WTC11 (cell line): ENCODE measurements at regions not wholly inside any gene's neighbourhood (a gene's known extent, or its start where the extent isn't known, plus 50 kb on each side); places are given as distances from the start of the nearest gene placed in this dataset.
A peak's percentile ranks its signal among the peaks of the same experiment; 100 is the strongest.

ENCODE experiments used
- ATAC-seq: fragments of 200-7000 bp; cut with Tn5 transposase; 2 replicates; pipeline ENCODE4 v1.10.0; 2021; ENCODE audit warnings: mild to moderate bottlenecking, moderate library complexity
- CTCF ChIA-PET: fragments of 300-600 bp; sonication (Branson Sonifier 250); formaldehyde crosslinking; loops from one replicate; lab custom pipeline; 2021; ENCODE audit warnings: antibody characterized with exemption; lab: Charles Lee
- POLR2A ChIA-PET: fragments of 350-600 bp; sonication (Branson Sonifier 250); formaldehyde crosslinking; loops from one replicate; lab custom pipeline; 2021; ENCODE audit warnings: antibody characterized with exemption; lab: Charles Lee
- DNase-seq: peaks from one replicate; pipeline ENCODE4 v3.0.0; 2021; ENCODE audit warnings: low spot score
- H3K27ac Mint-ChIP-seq: 2 replicates; pipeline ENCODE4 v1.8.0; 2021; ENCODE audit warnings: mixed read lengths
- H3K27me3 Mint-ChIP-seq: 2 replicates; pipeline ENCODE4 v1.8.0; 2021; ENCODE audit warnings: low read depth, mild to moderate bottlenecking, moderate library complexity, mixed read lengths
- H3K36me3 Mint-ChIP-seq: 2 replicates; pipeline ENCODE4 v1.8.0; 2021; ENCODE audit warnings: mixed read lengths
- H3K4me1 Mint-ChIP-seq: 2 replicates; pipeline ENCODE4 v1.8.0; 2022; ENCODE audit warnings: mixed read lengths
- H3K4me3 Mint-ChIP-seq: 2 replicates; pipeline ENCODE4 v1.8.0; 2021; ENCODE audit warnings: mild to moderate bottlenecking, moderate library complexity, mixed read lengths
- H3K9me3 Mint-ChIP-seq: 2 replicates; pipeline ENCODE4 v1.8.0; 2021; ENCODE audit warnings: mixed read lengths
- CDX4 ChIP-seq: fragments of 250-450 bp; sonication (Bioruptor Pico); IDR thresholded peaks from 2 replicates; pipeline ENCODE4 v1.9.0; 2021; ENCODE audit warnings: moderate library complexity, mild to moderate bottlenecking, inconsistent platforms, borderline replicate concordance
- FOXJ3 ChIP-seq: sonication (generic); formaldehyde crosslinking; IDR thresholded peaks from 2 replicates; pipeline ENCODE4 v1.9.0; 2021; ENCODE audit warnings: missing genetic modification reagents, mild to moderate bottlenecking, borderline replicate concordance
- FOXK1 ChIP-seq: sonication (generic); formaldehyde crosslinking; IDR thresholded peaks from 2 replicates; pipeline ENCODE4 v1.8.0; 2022; ENCODE audit warnings: mild to moderate bottlenecking, moderate library complexity, missing genetic modification reagents
- HMGA2 ChIP-seq: fragments of 250-450 bp; sonication (Bioruptor Pico); IDR thresholded peaks from 2 replicates; pipeline ENCODE4 v1.4.0; 2021; ENCODE audit warnings: mild to moderate bottlenecking, moderate library complexity
- MXD4 ChIP-seq: fragments of 250-450 bp; sonication (Bioruptor Pico); IDR thresholded peaks from 2 replicates; pipeline ENCODE4 v1.8.0; 2021; ENCODE audit warnings: mild to moderate bottlenecking, moderate library complexity, borderline replicate concordance
- MYBL2 ChIP-seq: sonication (generic); formaldehyde crosslinking; IDR thresholded peaks from 2 replicates; pipeline ENCODE4 v1.8.1; 2023; ENCODE audit warnings: mild to moderate bottlenecking, moderate library complexity, missing genetic modification reagents
- NFE2L1 ChIP-seq: sonication (generic); formaldehyde crosslinking; IDR thresholded peaks from 2 replicates; pipeline ENCODE4 v1.8.1; 2023; ENCODE audit warnings: missing genetic modification reagents
- NFYB ChIP-seq: sonication (generic); formaldehyde crosslinking; conservative IDR thresholded peaks from 2 replicates; pipeline ENCODE4 v1.8.0; 2022; ENCODE audit warnings: low read depth, missing genetic modification reagents
- PRDM15 ChIP-seq: sonication (generic); formaldehyde crosslinking; IDR thresholded peaks from 2 replicates; pipeline ENCODE4 v1.8.0; 2022; ENCODE audit warnings: missing genetic modification reagents
- RORB ChIP-seq: fragments of 250-450 bp; sonication (Bioruptor Pico); IDR thresholded peaks from 2 replicates; pipeline ENCODE4 v1.9.0; 2021; ENCODE audit warnings: mild to moderate bottlenecking
- STAT6 ChIP-seq: sonication (generic); formaldehyde crosslinking; conservative IDR thresholded peaks from 2 replicates; pipeline ENCODE4 v1.8.1; 2023; ENCODE audit warnings: mild to moderate bottlenecking, low read depth, missing genetic modification reagents, moderate library complexity
- TCF7 ChIP-seq: sonication (generic); formaldehyde crosslinking; IDR thresholded peaks from 2 replicates; pipeline ENCODE4 v1.8.0; 2022; ENCODE audit warnings: mild to moderate bottlenecking, low read depth, missing genetic modification reagents, moderate library complexity
- TP53 ChIP-seq: sonication (generic); formaldehyde crosslinking; IDR thresholded peaks from 2 replicates; pipeline ENCODE4 v1.8.1; 2023; ENCODE audit warnings: mild to moderate bottlenecking, missing genetic modification reagents
- ZMAT4 ChIP-seq: fragments of 250-450 bp; sonication (Bioruptor Pico); IDR thresholded peaks from 2 replicates; pipeline ENCODE4 v1.9.0; 2021; ENCODE audit warnings: mild to moderate bottlenecking
- ZNF219 ChIP-seq: sonication (generic); formaldehyde crosslinking; IDR thresholded peaks from 2 replicates; pipeline ENCODE4 v1.8.0; 2023; ENCODE audit warnings: missing genetic modification reagents, mild to moderate bottlenecking, borderline replicate concordance
- ZNF281 ChIP-seq: sonication (generic); formaldehyde crosslinking; IDR thresholded peaks from 2 replicates; pipeline ENCODE4 v1.8.0; 2023; ENCODE audit warnings: mild to moderate bottlenecking, missing genetic modification reagents
- ZNF425 ChIP-seq: fragments of 250-450 bp; sonication (Bioruptor Pico); conservative IDR thresholded peaks from 2 replicates; pipeline ENCODE4 v1.9.0; 2021; ENCODE audit warnings: mild to moderate bottlenecking
- ZNF671 ChIP-seq: fragments of 250-450 bp; sonication (Bioruptor Pico); IDR thresholded peaks from 2 replicates; pipeline ENCODE4 v1.8.0; 2021; ENCODE audit warnings: mild to moderate bottlenecking

GRCh38 chr10:8767591-8767990 is 713.1 kb downstream of the GATA3 start:
- no peak for ATAC-seq
- Mint-ChIP-seq H3K27ac (peak overlapping the region; percentile 65; the same call in 1 of the 2 replicates), H3K4me1 (peaks cover 11% of the 10 kb centered on the region), H3K27me3 (no peaks in the 10 kb centered on the region), H3K36me3 (no peaks in the 10 kb centered on the region), H3K4me3 (no peak overlapping the region), H3K9me3 (no peaks in the 10 kb centered on the region)
- no peak for DNase-seq
- TF ChIP-seq ZNF671 (CRISPR knock-in tag), result no peak
- no peak for TF ChIP-seq PRDM15
- TF ChIP-seq TP53 (CRISPR knock-in tag), result no peak
- TF ChIP-seq ZMAT4, result no peak
- TF ChIP-seq NFYB (CRISPR knock-in tag), result no peak
- TF ChIP-seq ZNF219 (CRISPR knock-in tag), result no peak
- TF ChIP-seq FOXJ3 (CRISPR knock-in tag), result no peak
- no peak for TF ChIP-seq CDX4 (CRISPR knock-in tag)
- TF ChIP-seq NFE2L1 (CRISPR knock-in tag), result no peak
- TF ChIP-seq RORB (CRISPR knock-in tag), result no peak
- TF ChIP-seq MYBL2 (CRISPR knock-in tag), result no peak
- TF ChIP-seq HMGA2 (CRISPR knock-in tag), result no peak
- TF ChIP-seq TCF7, result no peak
- ChIA-PET POLR2A (interaction anchor here (1.2 kb wide), 1 partner anchor 10 kb away, joined by 3 read pairs; no protein-coding TSS in a partner anchor), CTCF (interaction anchor here (0.6 to 0.8 kb wide), 3 partner anchors 15 to 211 kb away, joined by 3 to 4 read pairs (median 3); no protein-coding TSS in a partner anchor)

GRCh38 chr10:8768341-8768740 is 713.9 kb downstream of the GATA3 start:
- Mint-ChIP-seq H3K4me3 (no peak overlapping the region), H3K9me3 (no peaks in the 10 kb centered on the region), H3K36me3 (no peaks in the 10 kb centered on the region), H3K27me3 (no peaks in the 10 kb centered on the region), H3K4me1 (peaks cover 11% of the 10 kb centered on the region), H3K27ac (no peak overlapping the region)
- ATAC-seq (no peak), DNase-seq (no peak)
- CTCF ChIA-PET, result interaction anchor here (0.6 to 0.8 kb wide), 2 partner anchors 140 to 210 kb away, joined by 3 to 4 read pairs; no protein-coding TSS in a partner anchor
- POLR2A ChIA-PET, result interaction anchor here (1.2 kb wide), 1 partner anchor 9 kb away, joined by 3 read pairs; no protein-coding TSS in a partner anchor
- no peak for TF ChIP-seq ZNF671 (CRISPR knock-in tag)
- no peak for TF ChIP-seq ZNF425 (CRISPR knock-in tag)
- TF ChIP-seq ZMAT4, result no peak
- no peak for TF ChIP-seq MXD4 (CRISPR knock-in tag)
- TF ChIP-seq ZNF281, result no peak
- TF ChIP-seq STAT6 (CRISPR knock-in tag), result no peak
- TF ChIP-seq FOXK1, result no peak
